DMS 273 treated with DMSO at 0.1 percent for 48 hours (cell line): ENCODE measurements at regions not wholly inside any gene's neighbourhood (a gene's known extent, or its start where the extent isn't known, plus 50 kb on each side); places are given as distances from the start of the nearest gene placed in this dataset.

ENCODE experiments used
- DNase-seq: peaks from one replicate; lab custom pipeline; 2025; lab: John Stamatoyannopoulos, UW

- DNase-seq, result no peak
Observed at GRCh38 chr12:115215544-115215943, 531.6 kb upstream of the TBX3 start.

DNA sequence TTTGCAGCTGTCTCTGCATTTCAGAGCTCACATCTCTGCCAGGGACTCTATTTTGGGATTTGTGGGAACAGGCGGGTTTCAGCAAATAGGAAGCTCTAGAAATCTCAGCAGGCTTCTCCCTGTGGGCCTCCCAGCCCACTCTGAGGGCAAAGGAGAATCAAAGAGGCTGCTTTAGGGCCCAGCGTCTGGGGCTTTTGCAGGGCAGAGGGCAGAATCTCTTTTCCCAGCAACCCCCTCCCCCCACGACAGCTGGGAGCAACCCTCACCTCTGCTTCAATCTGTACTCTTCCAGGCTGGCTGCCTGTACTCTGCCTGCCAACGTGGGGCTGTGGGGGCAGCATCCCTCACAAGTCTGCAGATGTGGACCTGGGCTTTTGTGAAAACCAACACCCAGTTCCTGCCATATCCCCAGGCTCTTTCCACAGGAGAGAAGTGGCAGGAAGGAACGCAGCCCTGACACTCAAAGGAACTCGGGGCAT, 529.6 kb upstream of the TBX3 start:
- no peak for DNase-seq

DNA sequence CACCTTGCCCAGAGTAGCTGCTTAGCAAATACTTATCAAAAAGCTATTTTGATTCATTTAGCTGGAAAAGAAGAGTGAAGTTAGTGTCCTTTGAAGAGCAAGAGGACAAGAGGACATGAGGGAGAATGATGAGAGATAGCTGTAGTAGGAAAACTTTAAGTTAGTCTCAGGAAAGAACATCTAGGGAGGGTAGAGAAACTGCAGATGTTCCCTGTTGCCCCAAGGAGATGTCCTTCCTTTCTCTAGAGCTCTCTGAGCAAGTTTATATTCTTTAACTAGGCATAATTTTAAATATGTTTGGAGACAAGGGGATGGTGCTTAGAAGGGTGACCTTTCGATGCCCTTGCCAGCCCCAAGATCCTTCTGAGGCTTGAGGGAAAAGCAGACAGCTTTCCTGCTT, 529.1 kb upstream of the TBX3 start:
- DNase-seq, result no peak

GRCh38 chr12:115212356-115212755, 528.4 kb upstream of the TBX3 start:
- DNase-seq, result no peak

DNA sequence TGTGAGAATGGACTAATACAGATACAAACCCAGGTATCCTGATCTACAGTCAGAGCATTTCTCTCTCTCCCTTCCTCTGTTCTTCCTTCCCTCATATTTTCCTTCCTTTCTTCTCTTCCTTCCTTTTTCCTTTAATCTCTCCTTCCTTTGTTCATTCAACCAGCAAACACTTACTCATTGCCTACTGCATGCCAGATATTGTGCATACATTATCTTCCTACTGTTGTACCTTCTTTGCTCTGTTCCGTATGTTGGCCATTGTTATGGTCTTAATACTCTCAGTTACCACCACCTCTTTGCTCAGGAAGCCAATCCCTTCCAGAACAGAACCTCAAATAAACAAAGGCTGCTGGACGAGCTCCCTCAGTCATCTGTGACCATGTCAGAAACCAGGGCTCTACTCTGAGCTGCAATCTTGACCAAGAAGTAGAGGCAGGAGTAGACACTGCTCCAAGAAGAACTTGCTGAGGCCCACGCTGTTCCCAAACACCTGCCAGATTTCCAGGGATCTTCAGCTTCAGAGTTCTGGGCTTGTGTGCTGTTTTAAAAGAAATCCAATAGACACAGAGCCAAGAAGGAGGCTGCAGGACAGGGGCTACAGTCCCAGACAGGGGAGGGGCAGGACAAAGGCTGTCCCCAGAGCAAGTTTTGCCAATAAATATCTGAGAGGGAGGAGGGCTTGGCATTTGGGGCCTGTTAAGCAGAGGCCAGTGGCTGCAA, 526.7 kb upstream of the TBX3 start:
- no peak for DNase-seq

DNA sequence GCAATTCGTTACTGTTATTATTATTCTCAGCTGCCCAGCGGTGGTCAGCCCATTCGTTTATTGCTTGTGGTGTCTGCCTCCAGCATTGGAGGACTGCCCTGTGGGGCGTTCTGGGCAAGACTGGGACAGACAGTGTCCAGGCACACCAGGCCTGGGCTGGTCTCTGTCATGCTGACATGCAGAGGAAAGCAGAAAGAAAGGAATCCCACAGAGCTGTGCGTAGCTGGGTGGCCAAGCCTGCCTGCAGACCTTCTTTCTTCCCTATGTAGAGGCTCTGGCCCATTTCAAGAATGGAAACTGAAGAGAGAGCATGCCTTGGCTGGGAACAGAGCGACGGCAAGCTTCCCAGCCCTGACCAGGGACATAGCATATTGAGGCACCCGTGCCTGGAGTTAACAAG, 525.3 kb upstream of the TBX3 start:
- DNase-seq, result no peak

GRCh38 chr12:115208098-115208497, 524.1 kb upstream of the TBX3 start:
- no peak for DNase-seq

DNA sequence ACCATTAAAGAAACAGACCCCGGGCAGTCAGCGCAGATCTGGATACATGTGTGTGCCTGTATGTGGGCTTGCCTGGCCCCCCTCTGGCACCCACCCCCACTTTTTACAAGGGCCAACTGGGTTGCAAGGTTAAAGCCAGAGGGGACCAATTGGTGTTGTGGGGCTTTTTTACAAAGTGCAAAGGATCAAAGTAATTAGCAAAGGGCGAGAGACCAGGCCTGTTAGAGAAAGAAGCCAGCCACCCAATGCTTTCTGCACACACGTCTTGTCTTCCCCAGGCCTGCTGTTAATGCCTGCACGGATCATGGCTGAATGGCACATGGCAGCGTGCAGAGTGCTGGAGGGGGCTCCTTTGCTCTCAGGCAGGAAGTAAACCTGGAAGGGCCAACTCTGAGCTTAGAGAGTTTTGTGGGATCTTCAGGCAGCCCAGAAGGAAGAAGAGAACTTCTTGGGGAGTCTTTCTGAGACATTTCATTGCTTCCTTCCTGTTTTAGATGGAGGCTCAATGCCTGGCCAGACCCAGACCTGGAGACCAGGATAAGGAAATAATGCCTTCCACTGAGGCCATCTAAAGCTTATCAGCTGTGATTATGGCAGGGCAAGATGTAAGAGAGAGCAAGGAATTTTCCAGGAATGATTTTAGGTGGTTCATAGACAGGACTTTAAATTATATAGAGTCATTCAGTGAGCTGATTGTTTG, 523.4 kb upstream of the TBX3 start:
- no peak for DNase-seq

DNA sequence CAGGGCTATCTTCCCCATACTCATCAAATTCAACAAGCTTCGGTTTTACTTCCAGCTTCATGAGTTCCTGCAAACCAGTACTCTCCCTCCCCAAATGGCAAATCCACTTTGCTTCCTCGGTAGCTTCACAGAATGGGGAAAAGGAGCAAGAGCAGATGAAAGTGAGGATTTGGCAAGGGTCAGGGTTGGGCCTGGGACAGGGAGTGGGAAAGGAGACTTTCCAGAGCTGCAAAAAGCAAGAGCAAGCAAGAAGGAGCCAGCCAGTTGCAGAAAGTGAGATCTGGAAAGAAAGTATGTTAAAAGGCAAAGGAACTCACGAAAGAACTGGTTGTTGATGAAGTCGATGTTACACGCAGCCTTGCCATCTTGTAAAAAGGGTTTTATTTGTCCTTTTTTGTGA, 522.8 kb upstream of the TBX3 start:
- no peak for DNase-seq

DNA sequence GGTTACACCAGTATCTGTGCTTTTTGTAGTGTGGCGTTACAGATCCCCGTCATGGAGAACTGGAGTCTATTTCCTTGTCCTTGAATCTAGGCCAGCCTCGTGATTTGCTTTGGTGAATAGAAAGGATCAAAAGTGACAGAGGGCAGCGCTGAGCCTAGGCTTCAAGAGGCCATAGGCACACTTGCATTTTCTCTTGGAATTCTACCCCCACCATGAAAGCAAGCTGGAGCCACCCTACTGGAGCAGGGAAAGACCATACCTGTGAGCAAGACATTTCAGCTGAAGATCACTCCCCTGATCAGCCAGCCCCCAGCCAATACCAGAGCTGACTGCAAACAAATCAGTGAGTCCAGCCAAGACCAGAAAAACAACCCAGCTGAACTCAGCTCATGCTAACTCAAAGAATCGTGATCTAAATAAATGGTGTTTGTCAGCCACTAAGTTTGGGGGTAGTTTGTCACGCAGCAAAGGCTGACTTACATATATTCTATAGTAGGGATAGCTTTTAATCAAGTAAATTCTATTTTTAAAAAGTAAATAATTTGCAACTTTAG, 521.9 kb upstream of the TBX3 start:
- no peak for DNase-seq

- no peak for DNase-seq
Observed at GRCh38 chr12:115204957-115205754, 521.2 kb upstream of the TBX3 start.

- no peak for DNase-seq
Observed at GRCh38 chr12:115203701-115204100, 519.7 kb upstream of the TBX3 start.

DNA sequence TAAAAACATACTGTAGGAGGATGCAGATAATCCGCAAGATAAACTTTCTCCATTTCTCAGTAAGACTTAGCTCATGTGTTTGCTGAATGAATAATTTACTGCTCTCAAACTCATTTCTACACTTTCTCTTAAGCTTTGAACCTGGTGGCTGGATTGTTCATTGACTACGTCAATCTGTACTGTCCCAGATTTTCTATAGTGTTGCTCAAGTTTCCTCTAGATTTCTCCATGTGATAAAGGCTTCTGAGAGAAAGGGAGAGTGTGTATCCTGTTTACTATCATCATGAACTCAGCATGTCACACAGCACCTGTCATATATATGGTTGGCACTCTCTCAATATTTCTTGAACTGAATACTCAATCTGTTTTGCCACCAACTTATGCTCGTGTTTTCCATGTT, 518.0 kb upstream of the TBX3 start:
- no peak for DNase-seq

GRCh38 chr12:115199831-115200230, 515.9 kb upstream of the TBX3 start:
- DNase-seq, result no peak

DNA sequence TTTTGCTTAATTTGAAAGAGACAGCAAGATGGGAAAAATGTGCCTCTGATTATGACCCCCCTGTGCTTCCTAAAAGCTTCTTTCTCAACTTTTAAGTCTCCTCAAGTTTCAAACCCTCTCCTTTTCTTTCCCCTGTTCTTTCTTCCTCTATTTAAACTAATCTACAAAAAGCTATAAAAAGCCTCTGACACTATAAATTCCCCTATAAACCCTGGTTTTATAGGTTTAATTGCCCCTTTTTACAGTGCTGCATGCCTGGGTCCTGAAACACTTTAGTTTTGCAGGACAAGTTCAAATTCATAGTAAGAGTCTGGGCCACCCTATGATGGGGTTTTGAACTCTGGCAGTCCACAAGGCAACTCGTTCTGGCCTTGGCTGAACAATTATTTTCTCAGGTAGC, 510.9 kb upstream of the TBX3 start:
- DNase-seq, result no peak

DNA sequence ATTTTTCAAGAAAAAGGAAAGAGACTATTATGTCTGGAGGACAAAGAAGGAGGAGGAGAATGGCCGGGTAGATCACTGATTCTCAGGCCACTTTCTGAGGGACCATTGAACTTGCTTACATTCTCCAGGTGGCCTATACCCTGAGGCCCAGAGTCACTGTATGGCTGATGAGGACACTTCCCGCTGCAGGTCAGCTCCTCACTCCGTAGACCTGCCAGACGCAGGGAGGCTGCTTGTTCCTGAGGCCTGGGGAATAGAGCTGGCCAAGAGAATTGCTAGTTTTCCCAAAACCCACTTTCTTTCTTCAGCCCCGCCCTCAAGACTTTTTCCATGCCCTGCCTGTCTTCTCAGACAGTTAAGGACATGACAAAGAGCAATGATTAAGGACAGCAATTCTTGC, 510.5 kb upstream of the TBX3 start:
- DNase-seq, result no peak

- no peak for DNase-seq
Observed at GRCh38 chr12:115191342-115191741, 507.4 kb upstream of the TBX3 start.

GRCh38 chr12:115190010-115190770, 506.2 kb upstream of the TBX3 start:
- no peak for DNase-seq

DNA sequence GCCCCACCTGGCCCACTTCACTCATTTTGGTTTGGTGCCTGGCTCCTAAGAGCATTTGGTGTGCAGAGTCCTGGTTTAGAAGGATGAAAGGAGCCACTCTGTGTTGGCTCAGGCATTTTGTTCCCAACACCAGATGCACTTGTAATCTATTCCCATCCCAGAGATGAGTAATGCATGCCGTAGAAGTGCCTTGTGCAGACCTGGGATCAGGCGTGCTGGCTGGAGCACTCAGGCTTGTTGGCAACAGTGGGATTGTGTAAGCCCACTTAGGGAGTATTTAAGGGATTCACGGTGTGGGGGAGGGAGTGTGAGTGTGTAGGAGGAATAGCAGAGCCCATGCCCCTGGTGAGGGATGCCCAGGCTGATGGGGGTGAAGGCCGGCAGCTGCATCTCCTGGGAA, 501.5 kb upstream of the TBX3 start:
- no peak for DNase-seq

DNA sequence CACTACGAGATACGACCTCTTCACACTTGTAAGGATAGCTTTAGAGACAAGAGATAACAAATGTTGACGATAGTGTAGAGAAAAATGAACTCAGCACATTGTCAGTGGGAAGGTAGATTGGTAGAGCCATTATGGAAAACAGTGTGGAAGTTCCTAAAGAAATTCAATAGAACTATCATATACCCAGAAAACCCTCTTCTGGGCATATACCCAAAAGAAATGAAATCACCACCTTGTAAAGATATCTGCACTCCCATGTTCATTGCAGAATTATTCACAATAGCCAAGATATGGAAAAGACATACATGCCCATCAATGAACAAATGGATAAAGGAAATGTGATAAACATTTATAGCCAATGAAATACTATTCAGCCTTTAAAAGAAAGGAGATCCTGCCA, 499.8 kb upstream of the TBX3 start:
- no peak for DNase-seq

- no peak for DNase-seq
Observed at GRCh38 chr12:115177899-115178298, 493.9 kb upstream of the TBX3 start.
